ENCODE measurements at regions not wholly inside any gene's neighbourhood (a gene's known extent, or its start where the extent isn't known, plus 50 kb on each side); places are given as distances from the start of the nearest gene placed in this dataset.

DNA sequence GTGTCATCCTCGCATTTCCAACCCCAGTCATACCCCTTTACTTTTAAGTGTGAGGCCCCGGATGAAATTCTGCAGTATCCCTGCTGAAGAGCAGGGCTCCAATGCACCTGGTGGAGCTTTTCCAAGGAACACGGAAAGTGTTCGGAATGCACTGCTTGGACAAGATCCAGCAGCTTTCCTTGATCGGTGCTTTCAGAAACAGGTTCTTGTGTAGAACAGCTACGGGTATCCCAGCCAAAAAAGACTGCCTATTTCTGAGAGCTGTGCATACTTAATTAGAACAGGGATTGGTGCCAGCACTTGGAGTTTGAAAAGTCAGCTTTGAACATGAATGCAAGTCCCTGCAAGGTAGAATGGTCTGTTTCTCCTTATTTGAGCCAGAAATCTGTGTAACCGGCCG, 87.2 kb upstream of the C1QTNF9B start:
- DNase-seq: no peak

DNA sequence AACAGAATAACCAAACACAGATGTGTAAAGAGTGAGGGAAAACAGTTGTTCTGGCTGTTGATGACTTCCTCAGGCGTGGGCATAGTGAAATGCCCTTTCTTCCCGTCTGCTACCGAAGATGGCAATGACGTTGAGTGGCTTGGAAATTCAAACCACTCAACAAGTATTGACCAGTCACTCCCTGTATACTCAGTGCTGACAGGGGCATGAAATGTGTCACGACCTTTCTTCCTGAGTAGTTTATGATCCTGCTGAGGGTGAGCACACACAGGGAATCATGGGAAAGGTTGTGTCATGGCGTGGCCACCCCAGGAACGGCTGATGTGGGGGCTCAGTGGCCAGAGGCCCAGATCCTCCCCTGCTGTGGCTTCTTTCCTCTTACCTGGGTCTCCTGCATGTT, 87.8 kb upstream of the C1QTNF9B start:
- DNase-seq: no peak

DNA sequence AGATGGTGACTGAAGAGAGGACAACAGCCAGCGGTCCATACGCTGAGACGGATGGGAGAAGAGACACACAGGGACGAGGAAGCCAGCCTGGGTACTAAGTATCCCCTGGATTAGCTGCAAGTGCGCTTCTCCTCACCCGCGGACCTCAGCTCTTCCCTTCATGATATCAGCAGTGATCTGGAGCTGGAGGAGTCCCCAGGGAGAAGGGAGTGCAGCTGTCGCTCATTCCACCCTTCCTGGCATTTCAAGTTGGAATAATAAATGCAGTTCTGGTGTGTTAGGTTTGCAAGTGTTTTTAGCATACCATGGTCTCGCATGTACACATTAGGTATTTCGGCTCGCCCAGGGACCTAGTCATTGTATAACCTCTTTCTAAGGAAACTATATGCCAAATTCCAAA, 88.5 kb upstream of the C1QTNF9B start:
- DNase-seq: no peak

DNA sequence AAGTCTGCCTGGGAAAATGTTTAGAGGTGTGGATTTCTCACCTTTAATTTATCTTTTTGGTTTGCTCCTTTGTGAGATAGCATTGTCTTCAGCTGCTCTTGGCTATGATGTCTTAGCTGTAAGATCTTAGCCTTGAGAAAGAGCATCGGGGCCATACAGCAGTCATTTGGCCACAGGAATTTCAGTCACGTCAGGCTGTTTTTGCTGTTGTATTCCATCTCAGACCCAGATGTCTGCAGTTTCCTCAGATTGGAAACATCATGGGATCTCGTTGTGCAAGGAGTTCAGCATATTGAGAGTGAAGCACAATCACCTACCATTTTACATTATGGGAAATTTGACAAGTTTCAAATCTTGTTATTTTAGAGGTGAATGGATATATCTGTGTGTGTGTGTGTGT, 89.3 kb upstream of the C1QTNF9B start:
- no peak for DNase-seq

- no peak for DNase-seq
Observed at GRCh38 chr13:23987331-23987894, 90.1 kb upstream of the C1QTNF9B start.

DNA sequence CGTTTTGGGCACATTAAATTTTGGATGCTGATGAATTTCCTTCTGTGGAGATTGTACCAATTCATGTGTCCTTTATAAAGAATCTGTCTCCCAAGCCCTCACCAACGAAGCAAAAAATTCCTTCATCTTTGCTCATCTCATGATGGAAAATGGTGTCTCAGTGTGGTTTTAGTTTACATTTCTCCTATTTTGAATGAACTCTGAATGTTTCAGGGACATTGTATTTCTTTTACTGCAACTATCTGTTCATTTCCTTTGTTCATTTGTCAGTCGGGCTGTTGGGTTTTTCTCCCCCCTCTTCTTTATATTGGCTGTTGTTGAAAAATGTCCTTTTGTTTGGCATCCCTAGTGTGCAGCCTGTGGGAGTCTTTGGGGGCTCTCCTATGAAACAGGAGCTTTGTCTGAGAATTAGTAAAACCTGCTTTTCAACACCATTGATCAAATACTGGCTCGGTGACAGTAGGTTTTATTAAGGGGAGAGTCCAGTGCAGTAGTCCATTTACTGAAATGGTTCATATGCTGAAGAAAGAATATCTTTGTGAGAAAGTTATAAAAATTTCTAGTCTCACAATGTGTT, 91.3 kb upstream of the C1QTNF9B start:
- no peak for DNase-seq

GRCh38 chr13:23990455-23990854, 93.2 kb upstream of the C1QTNF9B start:
- no peak for DNase-seq

DNA sequence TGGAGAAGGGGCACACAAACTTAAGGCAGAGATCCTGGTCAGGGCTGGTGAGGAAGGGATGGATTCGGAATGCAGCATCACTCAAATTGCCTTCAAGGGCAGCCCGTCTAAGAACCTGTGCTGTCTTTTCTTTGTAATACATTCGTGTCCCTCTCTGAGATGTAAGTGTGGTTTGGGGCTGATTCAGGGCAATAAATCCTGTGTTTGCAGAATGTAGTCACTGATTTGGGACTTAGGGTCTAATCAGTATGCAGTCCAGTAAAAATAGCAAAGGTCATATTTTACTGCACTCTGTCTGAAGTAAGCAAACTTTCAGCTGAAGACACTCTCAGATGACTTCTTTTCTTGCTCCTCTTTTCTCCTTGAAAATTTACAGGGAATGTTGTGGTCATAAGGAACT, 93.8 kb upstream of the C1QTNF9B start:
- no peak for DNase-seq

GRCh38 chr13:23992781-23993679, 95.7 kb upstream of the C1QTNF9B start:
- DNase-seq: no peak

GRCh38 chr13:23993680-23993985, 96.3 kb upstream of the C1QTNF9B start:
- no peak for DNase-seq

GRCh38 chr13:23995283-23996073, 98.2 kb upstream of the C1QTNF9B start:
- peak; percentile 8 for DNase-seq

DNA sequence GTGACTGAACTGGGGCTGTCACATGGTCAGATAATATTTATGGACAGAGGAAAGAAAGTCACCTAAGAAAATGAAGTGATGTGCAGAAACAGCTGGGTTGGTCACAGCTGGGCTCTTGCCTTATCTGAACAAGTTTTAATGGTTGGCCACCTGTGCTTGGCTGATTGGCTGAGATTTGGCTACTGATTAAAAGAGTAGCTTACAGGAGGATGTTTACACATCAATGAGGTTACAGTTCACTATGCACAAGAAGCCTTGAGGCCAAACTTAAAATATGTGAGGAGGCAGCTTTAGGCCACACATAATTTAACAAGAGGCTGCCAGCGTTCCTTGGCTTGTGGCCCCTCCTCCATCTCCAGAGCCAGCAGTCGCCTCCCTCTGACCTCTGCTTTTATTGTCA, 99.2 kb upstream of the C1QTNF9B start:
- DNase-seq: no peak

DNA sequence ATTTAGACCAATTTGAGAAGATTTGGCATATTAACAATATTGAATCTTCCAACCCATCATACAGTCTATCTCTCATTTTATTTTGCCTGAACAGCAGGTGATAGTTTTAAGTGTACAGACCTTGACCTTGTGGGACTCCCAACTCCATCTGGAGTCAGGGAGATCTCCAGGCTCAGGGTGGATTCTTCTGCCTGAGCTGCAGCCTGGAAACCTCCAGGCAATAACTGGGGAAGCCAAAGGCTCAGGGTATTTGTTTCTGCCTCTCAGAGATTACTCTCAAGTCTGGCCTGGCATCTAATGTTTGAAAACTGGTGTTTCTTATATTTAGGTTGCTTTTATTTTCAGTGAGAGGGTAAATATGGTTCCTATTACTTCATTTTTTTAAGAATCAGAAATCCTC, 102.1 kb upstream of the C1QTNF9B start:
- DNase-seq: no peak

DNA sequence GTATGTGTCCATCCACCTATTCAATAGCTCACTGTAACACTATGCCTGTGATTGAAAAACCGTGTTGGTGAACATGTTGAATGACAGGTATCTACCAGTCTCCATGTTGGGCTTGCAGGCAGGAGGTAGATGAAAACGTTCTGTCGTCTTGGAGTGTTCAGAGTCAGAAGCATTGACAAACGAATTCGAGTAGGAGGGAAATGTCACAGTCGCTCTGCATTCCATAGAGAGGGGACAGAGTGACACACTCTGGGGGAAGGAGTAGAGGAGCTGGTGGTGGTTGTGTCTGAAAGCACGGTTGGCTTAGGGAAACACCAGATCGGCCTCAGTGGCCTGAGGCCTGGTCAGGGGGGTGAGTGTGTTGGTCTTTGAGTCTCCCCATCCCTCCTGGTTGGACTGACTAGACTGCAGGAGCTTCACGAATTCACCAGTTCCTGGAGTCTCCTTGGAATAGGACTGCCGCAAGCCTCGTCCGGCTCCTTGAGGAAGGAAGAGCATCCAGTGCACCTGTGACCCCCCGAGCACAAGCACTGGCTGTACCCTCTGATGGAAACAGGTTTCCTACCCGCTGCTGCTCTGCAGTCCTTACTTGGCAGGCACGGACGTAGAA, 105.0 kb upstream of the C1QTNF9B start:
- DNase-seq: no peak

DNA sequence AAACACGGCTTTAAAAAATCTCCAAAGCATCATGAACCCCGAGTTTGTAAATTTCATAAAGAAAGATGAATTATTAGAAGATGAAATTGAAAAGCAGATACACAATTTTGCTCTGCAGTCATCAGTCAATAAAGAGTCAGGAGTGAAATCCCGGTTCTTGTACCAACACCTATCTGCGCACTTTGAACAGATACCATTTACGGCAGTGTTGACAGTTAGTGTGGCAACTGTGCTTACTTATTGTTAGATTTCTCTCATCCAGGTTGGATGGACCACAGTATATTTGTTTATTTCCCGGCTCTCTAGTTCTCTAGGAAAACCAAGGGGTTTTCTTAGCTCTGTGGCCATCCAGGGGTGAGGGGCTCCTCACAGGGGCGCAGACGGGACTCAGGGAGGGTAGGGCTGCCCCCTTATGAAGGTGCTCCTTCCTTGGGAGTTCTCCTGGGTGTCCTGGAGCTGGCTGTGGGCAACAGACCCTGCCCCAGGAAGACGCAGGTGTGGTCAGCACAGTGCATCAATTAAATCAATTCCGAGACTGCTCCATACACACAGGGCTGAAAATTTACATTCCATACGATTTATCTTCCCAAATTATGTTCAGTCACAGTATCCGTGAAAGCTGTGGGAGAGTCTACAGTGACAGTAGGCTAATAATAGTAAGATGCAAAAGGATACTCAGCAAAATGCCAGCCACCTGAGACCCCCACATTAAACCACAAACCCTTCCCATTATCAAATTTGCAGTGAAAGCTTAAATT, 107.0 kb upstream of the C1QTNF9B start:
- no peak for DNase-seq

DNA sequence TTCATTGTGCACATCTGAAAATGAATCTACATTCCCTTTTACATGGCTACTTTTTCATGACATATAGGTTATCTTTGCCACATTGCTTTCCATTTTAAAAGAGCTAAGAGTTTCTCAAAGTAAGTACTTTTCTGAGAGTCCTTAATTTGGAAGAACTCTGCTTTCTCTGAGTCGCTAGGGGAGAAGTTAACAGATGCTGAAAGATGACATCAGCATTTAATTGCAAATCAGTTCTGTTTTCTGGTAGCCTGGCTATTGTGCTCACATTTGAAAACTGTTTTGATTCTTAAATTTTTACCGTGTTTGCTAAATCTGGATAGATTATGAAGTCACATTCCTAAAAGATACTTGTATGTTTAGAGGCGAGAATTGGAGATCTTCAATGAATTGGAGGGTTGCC, 107.7 kb upstream of the C1QTNF9B start:
- no peak for DNase-seq

DNA sequence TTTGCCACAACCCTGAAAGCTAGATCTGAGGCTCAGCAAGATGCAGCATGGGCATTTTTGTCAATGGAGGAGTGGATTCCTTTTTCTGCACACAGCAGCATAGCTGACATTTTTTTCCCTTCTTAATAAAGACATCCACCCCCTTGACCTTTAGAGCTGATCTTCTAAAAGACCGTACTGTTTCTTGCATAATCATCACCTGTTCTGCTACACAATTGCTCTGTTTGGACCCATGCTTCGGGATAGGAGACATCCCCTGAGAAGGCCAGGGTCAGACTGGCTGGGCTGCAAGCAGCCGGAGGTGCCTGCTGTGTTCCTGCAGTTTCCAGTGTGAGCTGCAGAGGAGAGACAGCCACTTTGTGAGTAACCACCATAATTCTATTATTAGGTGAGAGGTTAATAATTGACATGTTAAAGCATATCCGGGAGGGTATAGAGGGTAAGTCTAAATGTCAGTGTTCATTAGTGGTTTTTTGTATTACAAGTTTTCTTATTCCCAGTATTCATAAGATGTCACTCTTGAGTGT, 108.5 kb upstream of the C1QTNF9B start:
- no peak for DNase-seq

GRCh38 chr13:24006520-24007248, 109.4 kb upstream of the C1QTNF9B start:
- no peak for DNase-seq

- no peak for DNase-seq
Observed at GRCh38 chr13:24007979-24008620, 110.8 kb upstream of the C1QTNF9B start.

DNA sequence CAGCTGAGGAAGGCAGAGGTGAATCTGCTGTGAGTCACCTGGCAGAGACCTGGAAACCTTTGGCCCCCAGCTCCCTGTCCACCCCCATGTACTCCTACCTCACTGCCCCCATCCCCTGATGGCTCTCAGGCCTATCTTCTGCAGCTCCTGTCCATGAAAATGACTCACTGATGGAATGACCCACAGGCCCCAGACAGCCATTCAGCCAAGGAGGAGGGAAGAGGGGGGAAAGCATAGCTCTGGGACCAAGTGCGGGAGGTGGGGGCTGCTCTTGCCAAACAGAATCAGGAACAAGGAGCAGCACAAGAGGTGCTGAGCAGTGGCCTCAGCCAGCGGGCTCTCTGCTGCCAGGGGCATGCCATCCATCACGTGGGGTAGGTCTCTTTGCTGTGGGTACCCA, 111.4 kb upstream of the C1QTNF9B start:
- no peak for DNase-seq

GRCh38 chr13:24011266-24011665, 114.0 kb upstream of the C1QTNF9B start:
- DNase-seq: no peak

All from MV-4-11 (cell line).